IPS DF 6.9 (cell line): ENCODE measurements at regions not wholly inside any gene's neighbourhood (a gene's known extent, or its start where the extent isn't known, plus 50 kb on each side); places are given as distances from the start of the nearest gene placed in this dataset.

ENCODE experiments used
- DNase-seq: peaks from one replicate; pipeline ENCODE4 v3.0.0-alpha.2; 2013; ENCODE audit warnings: low read depth, low spot score
- H3K27ac ChIP-seq: one replicate; pipeline ENCODE4 v1.5.1; 2013; ENCODE audit warnings: low read length, control low read depth
- H3K27me3 ChIP-seq: 2 replicates; pipeline ENCODE4 v1.6.1; 2013; ENCODE audit warnings: mild to moderate bottlenecking, low read length; ENCODE audit not compliant: control insufficient read depth, insufficient read depth
- H3K36me3 ChIP-seq: 2 replicates; pipeline ENCODE4 v1.6.1; 2013; ENCODE audit warnings: low read length; ENCODE audit not compliant: control insufficient read depth, insufficient read depth
- H3K4me1 ChIP-seq: 2 replicates; pipeline ENCODE4 v1.6.1; 2013; ENCODE audit warnings: low read length; ENCODE audit not compliant: control insufficient read depth, insufficient read depth
- H3K4me3 ChIP-seq: 2 replicates; pipeline ENCODE4 v1.5.1; 2013; ENCODE audit warnings: mild to moderate bottlenecking, low read length
- H3K9me3 ChIP-seq: 2 replicates; pipeline ENCODE4 v1.6.1; 2013; ENCODE audit warnings: low read length, inconsistent platforms; ENCODE audit not compliant: control insufficient read depth, insufficient read depth
- WGBS: extraction: QIAGEN DNeasy Blood & Tissue Kit; methylation state at CpG from one replicate; pipeline ENCODE4 v1.1.7; 2013; ENCODE audit warnings: mixed read lengths, missing lambda C conversion rate; ENCODE audit not compliant: insufficient read length, insufficient coverage; 5-methylcytosine and 5-hydroxymethylcytosine counted together

GRCh38 chr2:144931480-144931879 lies 411.6 kb upstream of the ZEB2 start:
- no peaks in the 10 kb centered on the region for H3K36me3 ChIP-seq
- no peak overlapping the region for H3K27ac ChIP-seq
- H3K4me1 ChIP-seq = no peaks in the 10 kb centered on the region
- H3K9me3 ChIP-seq = no peaks in the 10 kb centered on the region
- no CpG with 5 or more reads among the region's 1 CpG for WGBS
- no peaks in the 10 kb centered on the region for H3K27me3 ChIP-seq
- no peak for DNase-seq
- no peak overlapping the region for H3K4me3 ChIP-seq

- Histone ChIP-seq H3K36me3 (no peaks in the 10 kb centered on the region), H3K27me3 (no peaks in the 10 kb centered on the region), H3K4me1 (no peaks in the 10 kb centered on the region), H3K27ac (no peak overlapping the region), H3K4me3 (no peak overlapping the region), H3K9me3 (no peaks in the 10 kb centered on the region)
- WGBS = no CpG with 5 or more reads among the region's 1 CpG
- DNase-seq = no peak
These were observed 407.5 kb upstream of the ZEB2 start for GRCh38 chr2:144927429-144927828.

GRCh38 chr2:144925886-144926285 lies 406.0 kb upstream of the ZEB2 start:
- no peaks in the 10 kb centered on the region for H3K4me1 ChIP-seq
- no peaks in the 10 kb centered on the region for H3K36me3 ChIP-seq
- H3K9me3 ChIP-seq = no peaks in the 10 kb centered on the region
- WGBS = no CpG with 5 or more reads among the region's 4 CpGs
- no peak for DNase-seq
- no peak overlapping the region for H3K4me3 ChIP-seq
- no peak overlapping the region for H3K27ac ChIP-seq
- no peaks in the 10 kb centered on the region for H3K27me3 ChIP-seq

- Histone ChIP-seq H3K9me3 (no peaks in the 10 kb centered on the region), H3K27ac (no peak overlapping the region), H3K4me1 (no peaks in the 10 kb centered on the region), H3K27me3 (no peaks in the 10 kb centered on the region), H3K36me3 (no peaks in the 10 kb centered on the region), H3K4me3 (no peak overlapping the region)
- no peak for DNase-seq
These were observed 404.9 kb upstream of the ZEB2 start for GRCh38 chr2:144924827-144925226.

GRCh38 chr2:144922519-144922918 lies 402.6 kb upstream of the ZEB2 start:
- Histone ChIP-seq H3K27me3 (no peaks in the 10 kb centered on the region), H3K4me3 (no peak overlapping the region), H3K27ac (no peak overlapping the region), H3K36me3 (no peaks in the 10 kb centered on the region), H3K4me1 (no peaks in the 10 kb centered on the region), H3K9me3 (no peaks in the 10 kb centered on the region)
- no peak for DNase-seq
- WGBS = no CpG with 5 or more reads among the region's 2 CpGs

GRCh38 chr2:144920755-144921530 lies 401.0 kb upstream of the ZEB2 start:
- Histone ChIP-seq H3K4me3 (no peak overlapping the region), H3K27ac (no peak overlapping the region), H3K27me3 (no peaks in the 10 kb centered on the region), H3K9me3 (no peaks in the 10 kb centered on the region), H3K4me1 (no peaks in the 10 kb centered on the region), H3K36me3 (no peaks in the 10 kb centered on the region)
- no peak for DNase-seq
- WGBS = no CpG with 5 or more reads among the region's 3 CpGs

- DNase-seq = no peak
- Histone ChIP-seq H3K9me3 (no peaks in the 10 kb centered on the region), H3K4me3 (no peak overlapping the region), H3K4me1 (no peaks in the 10 kb centered on the region), H3K27me3 (no peaks in the 10 kb centered on the region), H3K27ac (no peak overlapping the region), H3K36me3 (no peaks in the 10 kb centered on the region)
- no CpG with 5 or more reads among the region's 2 CpGs for WGBS
These were observed 394.9 kb upstream of the ZEB2 start for GRCh38 chr2:144914622-144915318.

- no peak overlapping the region for H3K27ac ChIP-seq
- no peaks in the 10 kb centered on the region for H3K9me3 ChIP-seq
- H3K4me3 ChIP-seq = no peak overlapping the region
- H3K36me3 ChIP-seq = no peaks in the 10 kb centered on the region
- H3K4me1 ChIP-seq = no peaks in the 10 kb centered on the region
- H3K27me3 ChIP-seq = no peaks in the 10 kb centered on the region
- no peak for DNase-seq
- WGBS = no CpG with 5 or more reads among the region's 1 CpG
These were observed 394.2 kb upstream of the ZEB2 start for GRCh38 chr2:144914113-144914512.

- no peaks in the 10 kb centered on the region for H3K9me3 ChIP-seq
- H3K27me3 ChIP-seq = no peaks in the 10 kb centered on the region
- H3K4me3 ChIP-seq = no peak overlapping the region
- DNase-seq = no peak
- H3K4me1 ChIP-seq = no peaks in the 10 kb centered on the region
- H3K27ac ChIP-seq = no peak overlapping the region
- H3K36me3 ChIP-seq = no peaks in the 10 kb centered on the region
- no CpG with 5 or more reads among the region's 2 CpGs for WGBS
These were observed 392.3 kb upstream of the ZEB2 start for GRCh38 chr2:144912206-144912605.

GRCh38 chr2:144905956-144906355 lies 386.0 kb upstream of the ZEB2 start:
- Histone ChIP-seq H3K4me3 (no peak overlapping the region), H3K4me1 (no peaks in the 10 kb centered on the region; the same call in 1 of the 2 replicates), H3K36me3 (no peaks in the 10 kb centered on the region), H3K27ac (no peak overlapping the region), H3K27me3 (no peaks in the 10 kb centered on the region), H3K9me3 (no peaks in the 10 kb centered on the region)
- no CpG with 5 or more reads among the region's 2 CpGs for WGBS
- DNase-seq = no peak

GRCh38 chr2:144904612-144905011 lies 384.7 kb upstream of the ZEB2 start:
- Histone ChIP-seq H3K4me1 (no peaks in the 10 kb centered on the region; the same call in 1 of the 2 replicates), H3K4me3 (no peak overlapping the region), H3K27me3 (no peaks in the 10 kb centered on the region), H3K27ac (no peak overlapping the region), H3K9me3 (no peaks in the 10 kb centered on the region), H3K36me3 (no peaks in the 10 kb centered on the region)
- DNase-seq = no peak
- no CpG with 5 or more reads among the region's 3 CpGs for WGBS
